PC-9 (cell line): ENCODE measurements at regions not wholly inside any gene's neighbourhood (a gene's known extent, or its start where the extent isn't known, plus 50 kb on each side); places are given as distances from the start of the nearest gene placed in this dataset.
"Not testable (repeated sequence)": the region's sequence is repeated elsewhere in the genome, so short reads cannot be mapped to it uniquely, and the experiment has no call there.

Experiments
- BruUV-seq: library from RNA; stranded (reverse); fragments of 400-500 nt; replicated peaks from 2 replicates; lab custom pipeline; 2021; lab: Mats Ljungman, UMichigan
- CTCF ChIA-PET: fragments of 300-600 bp; sonication (Branson Sonifier 250); formaldehyde crosslinking; loops from one replicate; lab custom pipeline; 2022; ENCODE audit warnings: antibody characterized with exemption; lab: Charles Lee
- POLR2A ChIA-PET: fragments of 300-600 bp; sonication (Branson Sonifier 250); formaldehyde crosslinking; loops from one replicate; lab custom pipeline; 2022; ENCODE audit warnings: antibody characterized with exemption; ENCODE audit not compliant: unreplicated experiment; lab: Charles Lee
- DNase-seq, 2 experiments: peaks; one replicate each; pipeline versions ENCODE4 v3.0.0 to v3.0.0-alpha.2; 2015 to 2022; ENCODE audit warnings: mixed read lengths in 1 of 2
- H2AFZ ChIP-seq: fragments of 200-600 bp; sonication (generic); 2 replicates; pipeline ENCODE4 v1.8.1; 2017; ENCODE audit warnings: antibody characterized with exemption
- H3F3A ChIP-seq: fragments of 200-600 bp; sonication (generic); 2 replicates; pipeline ENCODE4 v1.8.1; 2017; ENCODE audit warnings: antibody characterized with exemption, mild to moderate bottlenecking, low read depth; ENCODE audit not compliant: insufficient read depth
- H3K27ac ChIP-seq: fragments of 200-600 bp; sonication (generic); 2 replicates; pipeline ENCODE4 v1.6.1; 2016; ENCODE audit warnings: mixed run types
- H3K27me3 ChIP-seq: fragments of 200-600 bp; sonication (generic); 2 replicates; pipeline ENCODE4 v1.6.1; 2016; ENCODE audit warnings: low read depth, mixed run types; ENCODE audit not compliant: insufficient read depth
- H3K36me3 ChIP-seq: fragments of 200-600 bp; sonication (generic); 2 replicates; pipeline ENCODE4 v1.6.1; 2016; ENCODE audit warnings: low read depth, mixed run types
- H3K4me1 ChIP-seq: fragments of 200-600 bp; sonication (generic); replicated peaks from 2 replicates; pipeline ENCODE4 v1.6.1; 2016; ENCODE audit warnings: mixed run types; ENCODE audit not compliant: insufficient read depth
- H3K4me2 ChIP-seq: fragments of 200-600 bp; sonication (generic); 2 replicates; pipeline ENCODE4 v1.6.1; 2017; ENCODE audit warnings: mixed run types
- H3K4me3 ChIP-seq: fragments of 200-600 bp; sonication (generic); 2 replicates; pipeline ENCODE4 v1.6.1; 2016; ENCODE audit warnings: mixed run types
- H3K79me2 ChIP-seq: fragments of 200-600 bp; sonication (generic); 2 replicates; pipeline ENCODE4 v1.6.1; 2017; ENCODE audit warnings: low read depth, mixed run types
- H3K9me2 ChIP-seq: fragments of 200-600 bp; sonication (generic); 2 replicates; pipeline ENCODE4 v1.8.1; 2017; ENCODE audit warnings: mild to moderate bottlenecking; ENCODE audit not compliant: insufficient read depth
- H3K9me3 ChIP-seq: fragments of 200-600 bp; sonication (generic); 2 replicates; pipeline ENCODE4 v1.8.1; 2016; ENCODE audit warnings: low read depth; ENCODE audit not compliant: insufficient read depth
- H4K20me1 ChIP-seq: fragments of 200-600 bp; sonication (generic); 2 replicates; pipeline ENCODE4 v1.8.1; 2017; ENCODE audit not compliant: insufficient read depth
- CTCF ChIP-seq: fragments of 200-600 bp; sonication (generic); conservative IDR thresholded peaks from 2 replicates; pipeline ENCODE4 v1.6.1; 2017; ENCODE audit warnings: mixed run types, antibody characterized with exemption, mild to moderate bottlenecking, moderate library complexity
- EZH2 ChIP-seq: fragments of 200-600 bp; sonication (generic); IDR thresholded peaks from 2 replicates; pipeline ENCODE4 v1.8.0; 2017; ENCODE audit warnings: antibody characterized with exemption, low read depth
- intact Hi-C: fragments of 100-400 bp; cut with micrococcal nuclease; formaldehyde crosslinking; loops from one replicate; pipeline ENCODE4 v1.10.0; 2022; ENCODE audit not compliant: unreplicated experiment

- intact Hi-C loops, result no loop called here
- H3K36me3 ChIP-seq, result no peaks in the 10 kb centered on the region
- no peak overlapping the region for H3K4me2 ChIP-seq
- H3K9me3 ChIP-seq, result peaks cover 10% of the 10 kb centered on the region
- peaks cover 3% of the 10 kb centered on the region; the same call in 1 of the 2 replicates for H3K4me1 ChIP-seq
- BruUV-seq, result no TSS peak
- H2AFZ ChIP-seq, result no peak overlapping the region
- H3K27ac ChIP-seq, result no peak overlapping the region
- no peaks in the 10 kb centered on the region for H4K20me1 ChIP-seq
- DNase-seq, result peak; percentile 33 to 52
- H3K79me2 ChIP-seq, result no peaks in the 10 kb centered on the region
- H3K27me3 ChIP-seq, result no peaks in the 10 kb centered on the region
- no peaks in the 10 kb centered on the region for H3K9me2 ChIP-seq
- H3K4me3 ChIP-seq, result no peak overlapping the region
- TF ChIP-seq CTCF, result no peak
- no peak for TF ChIP-seq EZH2
- POLR2A ChIA-PET, result interaction anchor here (0.5 kb wide), 1 partner anchor 707 kb away, joined by 9 read pairs; no protein-coding TSS in a partner anchor
- no peaks in the 10 kb centered on the region for H3F3A ChIP-seq
- CTCF ChIA-PET, result no interaction called here
Observed at GRCh38 chr7:138328215-138328614, 131.8 kb upstream of the TRIM24 start.

- H3K4me3 ChIP-seq, H3K79me2 ChIP-seq, POLR2A ChIA-PET, H3K27me3 ChIP-seq, H4K20me1 ChIP-seq, H3K9me2 ChIP-seq, H3K36me3 ChIP-seq, H2AFZ ChIP-seq, BruUV-seq, DNase-seq, H3F3A ChIP-seq, CTCF ChIA-PET, H3K4me2 ChIP-seq, H3K4me1 ChIP-seq, H3K27ac ChIP-seq, intact Hi-C loops: not testable (repeated sequence)
- H3K9me3 ChIP-seq, result peaks cover 35% of the 10 kb centered on the region
Observed at GRCh38 chr7:138332850-138333249, 127.2 kb upstream of the TRIM24 start.

GRCh38 chr7:138338361-138338760 is 121.7 kb upstream of the TRIM24 start:
- CTCF ChIA-PET, result no interaction called here
- H4K20me1 ChIP-seq, result no peaks in the 10 kb centered on the region
- H3F3A ChIP-seq, result peaks cover 5% of the 10 kb centered on the region; the same call in 1 of the 2 replicates
- no peaks in the 10 kb centered on the region for H3K9me2 ChIP-seq
- intact Hi-C loops, result no loop called here
- peaks cover 35% of the 10 kb centered on the region for H3K9me3 ChIP-seq
- POLR2A ChIA-PET, result no interaction called here
- peak; percentile 48 to 68 for DNase-seq
- no peak overlapping the region for H3K4me3 ChIP-seq
- H3K4me1 ChIP-seq, result no peaks in the 10 kb centered on the region
- no peaks in the 10 kb centered on the region for H3K36me3 ChIP-seq
- no TSS peak for BruUV-seq
- H3K79me2 ChIP-seq, result no peaks in the 10 kb centered on the region
- no peak for TF ChIP-seq EZH2
- no peak for TF ChIP-seq CTCF
- no peaks in the 10 kb centered on the region for H3K27me3 ChIP-seq
- no peak overlapping the region for H3K27ac ChIP-seq
- H3K4me2 ChIP-seq, result no peak overlapping the region
- no peak overlapping the region for H2AFZ ChIP-seq

GRCh38 chr7:138339229-138339628 is 120.8 kb upstream of the TRIM24 start:
- H3F3A ChIP-seq, H3K4me2 ChIP-seq, H3K36me3 ChIP-seq, H3K27me3 ChIP-seq, H2AFZ ChIP-seq, CTCF ChIA-PET, DNase-seq, BruUV-seq, H3K9me2 ChIP-seq, H4K20me1 ChIP-seq, H3K79me2 ChIP-seq, intact Hi-C loops, H3K27ac ChIP-seq, H3K4me1 ChIP-seq, POLR2A ChIA-PET, H3K4me3 ChIP-seq: not testable (repeated sequence)
- peaks cover 28% of the 10 kb centered on the region for H3K9me3 ChIP-seq
